ENCODE measurements at regions not wholly inside any gene's neighbourhood (a gene's known extent, or its start where the extent isn't known, plus 50 kb on each side); places are given as distances from the start of the nearest gene placed in this dataset.

DNA sequence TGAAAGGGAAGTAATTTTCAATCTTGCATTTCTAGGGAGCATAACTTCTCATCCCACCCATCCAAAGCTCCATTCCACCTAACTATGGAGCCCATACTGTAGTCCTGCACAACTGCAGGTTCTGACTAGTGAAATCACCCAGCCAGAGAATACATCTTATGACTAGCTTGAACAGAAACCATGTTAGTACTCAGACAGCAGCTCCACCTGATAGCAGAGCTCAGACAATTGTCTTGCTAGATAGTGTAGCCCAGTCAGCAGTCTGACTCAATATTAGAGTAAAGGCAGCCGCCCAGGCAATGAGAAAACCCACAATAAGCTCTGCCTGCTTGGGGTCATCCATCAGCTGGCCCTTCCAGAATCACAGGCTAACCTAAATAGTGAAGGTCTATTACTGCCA, 544.7 kb upstream of the GBE1 start:
- H3K4me3 ChIP-seq (ENCODE audit: low read length): no peak overlapping the region
- H3K27ac ChIP-seq (ENCODE audit: low read length): no peak overlapping the region
- H3K27me3 ChIP-seq (ENCODE audit: insufficient read depth, low read length): no peaks in the 10 kb centered on the region
- H3K36me3 ChIP-seq (ENCODE audit: insufficient read depth, low read depth, low read length): no peaks in the 10 kb centered on the region
- no peaks in the 10 kb centered on the region for H3K4me1 ChIP-seq (ENCODE audit: insufficient read depth, low read length)
- no peaks in the 10 kb centered on the region for H3K9me3 ChIP-seq (ENCODE audit: insufficient read depth, low read depth, low read length)
- H3K9ac ChIP-seq (ENCODE audit: low read depth, low read length): no peak overlapping the region

- Histone ChIP-seq H3K36me3 (ENCODE audit: insufficient read depth, low read depth, low read length) (no peaks in the 10 kb centered on the region), H3K27ac (ENCODE audit: low read length) (no peak overlapping the region), H3K4me1 (ENCODE audit: insufficient read depth, low read length) (no peaks in the 10 kb centered on the region), H3K9ac (ENCODE audit: low read depth, low read length) (no peak overlapping the region), H3K4me3 (ENCODE audit: low read length) (no peak overlapping the region), H3K27me3 (ENCODE audit: insufficient read depth, low read length) (no peaks in the 10 kb centered on the region), H3K9me3 (ENCODE audit: insufficient read depth, low read depth, low read length) (no peaks in the 10 kb centered on the region)
Observed at GRCh38 chr3:82294609-82295008, 533.2 kb upstream of the GBE1 start.

DNA sequence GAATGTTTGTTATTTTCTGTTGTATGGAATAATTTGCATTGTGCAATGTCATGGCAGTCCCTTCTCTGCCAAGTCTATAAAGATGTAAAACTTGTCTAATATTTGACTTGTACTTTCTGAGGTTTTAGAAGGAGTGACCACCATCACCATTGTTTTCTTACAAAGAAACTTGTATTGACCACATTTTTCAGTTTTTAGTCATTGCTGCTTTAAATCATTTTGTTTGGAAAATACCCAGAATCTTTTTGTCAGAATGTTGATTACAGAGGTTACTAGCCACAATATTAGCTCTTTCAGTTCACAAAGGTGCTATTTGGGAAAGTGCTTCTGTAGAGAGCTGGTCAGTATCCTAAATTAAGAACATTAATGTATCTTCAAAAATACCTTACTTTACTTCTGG, 532.4 kb upstream of the GBE1 start:
- Histone ChIP-seq H3K4me1 (ENCODE audit: insufficient read depth, low read length) (no peaks in the 10 kb centered on the region), H3K9ac (ENCODE audit: low read depth, low read length) (no peak overlapping the region), H3K36me3 (ENCODE audit: insufficient read depth, low read depth, low read length) (no peaks in the 10 kb centered on the region), H3K4me3 (ENCODE audit: low read length) (no peak overlapping the region), H3K27me3 (ENCODE audit: insufficient read depth, low read length) (no peaks in the 10 kb centered on the region), H3K27ac (ENCODE audit: low read length) (no peak overlapping the region), H3K9me3 (ENCODE audit: insufficient read depth, low read depth, low read length) (no peaks in the 10 kb centered on the region)

GRCh38 chr3:82293435-82293834, 532.0 kb upstream of the GBE1 start:
- Histone ChIP-seq H3K4me3 (ENCODE audit: low read length) (no peak overlapping the region), H3K27me3 (ENCODE audit: insufficient read depth, low read length) (no peaks in the 10 kb centered on the region), H3K4me1 (ENCODE audit: insufficient read depth, low read length) (no peaks in the 10 kb centered on the region), H3K27ac (ENCODE audit: low read length) (no peak overlapping the region), H3K9me3 (ENCODE audit: insufficient read depth, low read depth, low read length) (no peaks in the 10 kb centered on the region), H3K9ac (ENCODE audit: low read depth, low read length) (no peak overlapping the region), H3K36me3 (ENCODE audit: insufficient read depth, low read depth, low read length) (no peaks in the 10 kb centered on the region)

DNA sequence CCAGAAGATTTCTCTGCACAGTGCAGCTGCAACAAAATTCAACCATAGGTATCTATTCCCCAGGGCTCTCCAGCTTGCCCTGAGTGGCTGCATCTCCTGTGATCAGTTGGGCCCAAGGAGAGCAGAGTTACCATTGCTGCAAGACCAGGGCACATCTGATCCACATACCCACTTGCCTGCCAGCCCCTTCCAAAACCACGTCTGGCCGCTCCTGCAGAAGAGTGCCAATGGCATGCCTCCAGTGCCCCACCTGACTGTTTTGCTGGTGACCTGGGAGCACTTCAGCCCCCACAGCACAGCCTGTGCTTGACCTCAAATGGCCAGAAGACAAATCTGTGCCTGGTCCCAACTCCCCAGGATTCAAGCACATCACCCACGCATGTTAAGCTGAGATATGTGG, 526.1 kb upstream of the GBE1 start:
- no peaks in the 10 kb centered on the region for H3K4me1 ChIP-seq (ENCODE audit: insufficient read depth, low read length)
- H3K9me3 ChIP-seq (ENCODE audit: insufficient read depth, low read depth, low read length): no peaks in the 10 kb centered on the region

GRCh38 chr3:82281205-82281604, 519.8 kb upstream of the GBE1 start:
- Histone ChIP-seq H3K27ac (ENCODE audit: low read length) (no peak overlapping the region), H3K9ac (ENCODE audit: low read depth, low read length) (no peak overlapping the region), H3K4me3 (ENCODE audit: low read length) (no peak overlapping the region), H3K27me3 (ENCODE audit: insufficient read depth, low read length) (no peaks in the 10 kb centered on the region), H3K9me3 (ENCODE audit: insufficient read depth, low read depth, low read length) (no peaks in the 10 kb centered on the region), H3K36me3 (ENCODE audit: insufficient read depth, low read depth, low read length) (no peaks in the 10 kb centered on the region), H3K4me1 (ENCODE audit: insufficient read depth, low read length) (no peaks in the 10 kb centered on the region)

More for the DNA sequence above, 526.1 kb upstream of the GBE1 start:
- H3K27me3 ChIP-seq (ENCODE audit: insufficient read depth, low read length): no peaks in the 10 kb centered on the region
- no peak overlapping the region for H3K27ac ChIP-seq (ENCODE audit: low read length)
- no peak overlapping the region for H3K9ac ChIP-seq (ENCODE audit: low read depth, low read length)
- no peaks in the 10 kb centered on the region for H3K36me3 ChIP-seq (ENCODE audit: insufficient read depth, low read depth, low read length)
- no peak overlapping the region for H3K4me3 ChIP-seq (ENCODE audit: low read length)

- Histone ChIP-seq H3K9me3 (ENCODE audit: insufficient read depth, low read depth, low read length) (no peaks in the 10 kb centered on the region), H3K27me3 (ENCODE audit: insufficient read depth, low read length) (no peaks in the 10 kb centered on the region), H3K36me3 (ENCODE audit: insufficient read depth, low read depth, low read length) (no peaks in the 10 kb centered on the region), H3K4me3 (ENCODE audit: low read length) (no peak overlapping the region), H3K9ac (ENCODE audit: low read depth, low read length) (no peak overlapping the region), H3K27ac (ENCODE audit: low read length) (no peak overlapping the region), H3K4me1 (ENCODE audit: insufficient read depth, low read length) (no peaks in the 10 kb centered on the region)
Observed at GRCh38 chr3:82276992-82277391, 515.5 kb upstream of the GBE1 start.

DNA sequence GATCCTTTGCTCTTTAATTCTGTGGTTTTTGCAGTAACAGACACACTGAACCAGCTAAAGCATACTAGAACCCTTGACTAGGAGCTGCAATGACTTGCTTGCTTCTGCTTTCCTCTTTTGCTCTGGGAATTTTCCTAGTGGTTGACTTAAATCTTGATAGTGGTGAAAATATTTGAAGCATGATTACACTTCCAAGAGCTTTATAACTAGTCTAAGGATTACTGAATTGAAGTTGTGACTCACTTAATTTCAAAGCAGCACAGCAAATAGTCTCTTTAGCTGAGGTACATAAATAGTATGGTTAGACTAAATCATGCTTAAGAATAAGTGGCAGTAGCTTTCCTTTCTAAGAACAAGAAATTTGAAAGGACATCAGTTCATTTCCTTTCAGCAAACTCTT, 513.5 kb upstream of the GBE1 start:
- no peak overlapping the region for H3K27ac ChIP-seq (ENCODE audit: low read length)
- H3K36me3 ChIP-seq (ENCODE audit: insufficient read depth, low read depth, low read length): no peaks in the 10 kb centered on the region
- H3K4me1 ChIP-seq (ENCODE audit: insufficient read depth, low read length): no peaks in the 10 kb centered on the region
- H3K9ac ChIP-seq (ENCODE audit: low read depth, low read length): no peak overlapping the region
- H3K27me3 ChIP-seq (ENCODE audit: insufficient read depth, low read length): no peaks in the 10 kb centered on the region
- no peaks in the 10 kb centered on the region for H3K9me3 ChIP-seq (ENCODE audit: insufficient read depth, low read depth, low read length)
- no peak overlapping the region for H3K4me3 ChIP-seq (ENCODE audit: low read length)

DNA sequence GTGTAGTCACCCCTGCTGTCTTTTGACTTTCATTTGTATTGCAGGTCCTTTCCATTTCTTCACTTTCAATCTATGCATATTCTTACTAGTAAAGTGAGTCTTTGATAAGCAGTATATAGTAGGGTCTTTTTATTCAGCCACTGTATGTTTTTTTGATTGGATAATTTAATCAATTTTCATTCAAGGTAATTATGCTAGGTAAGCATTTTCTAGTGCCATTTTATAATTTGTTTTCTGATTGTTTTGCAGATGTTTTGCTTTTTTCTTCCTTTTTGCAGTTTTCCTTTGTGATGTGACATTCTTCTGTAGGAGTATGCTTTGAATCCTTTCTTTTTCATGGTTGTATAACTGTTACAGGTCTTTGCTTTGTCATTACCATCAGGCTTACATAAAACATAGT, 504.3 kb upstream of the GBE1 start:
- no peaks in the 10 kb centered on the region for H3K27me3 ChIP-seq (ENCODE audit: insufficient read depth, low read length)
- no peak overlapping the region for H3K27ac ChIP-seq (ENCODE audit: low read length)
- peaks cover 14% of the 10 kb centered on the region; the same call in 1 of the 2 replicates for H3K4me1 ChIP-seq (ENCODE audit: insufficient read depth, low read length)
- no peaks in the 10 kb centered on the region for H3K36me3 ChIP-seq (ENCODE audit: insufficient read depth, low read depth, low read length)
- no peak overlapping the region for H3K4me3 ChIP-seq (ENCODE audit: low read length)
- H3K9ac ChIP-seq (ENCODE audit: low read depth, low read length): no peak overlapping the region
- no peaks in the 10 kb centered on the region for H3K9me3 ChIP-seq (ENCODE audit: insufficient read depth, low read depth, low read length)

GRCh38 chr3:82262193-82262592, 500.7 kb upstream of the GBE1 start:
- Histone ChIP-seq H3K4me3 (ENCODE audit: low read length) (no peak overlapping the region), H3K27ac (ENCODE audit: low read length) (no peak overlapping the region), H3K36me3 (ENCODE audit: insufficient read depth, low read depth, low read length) (no peaks in the 10 kb centered on the region), H3K27me3 (ENCODE audit: insufficient read depth, low read length) (no peaks in the 10 kb centered on the region), H3K9me3 (ENCODE audit: insufficient read depth, low read depth, low read length) (no peaks in the 10 kb centered on the region), H3K4me1 (ENCODE audit: insufficient read depth, low read length) (peaks cover 14% of the 10 kb centered on the region; the same call in 1 of the 2 replicates), H3K9ac (ENCODE audit: low read depth, low read length) (no peak overlapping the region; the same call in 1 of the 2 replicates)

DNA sequence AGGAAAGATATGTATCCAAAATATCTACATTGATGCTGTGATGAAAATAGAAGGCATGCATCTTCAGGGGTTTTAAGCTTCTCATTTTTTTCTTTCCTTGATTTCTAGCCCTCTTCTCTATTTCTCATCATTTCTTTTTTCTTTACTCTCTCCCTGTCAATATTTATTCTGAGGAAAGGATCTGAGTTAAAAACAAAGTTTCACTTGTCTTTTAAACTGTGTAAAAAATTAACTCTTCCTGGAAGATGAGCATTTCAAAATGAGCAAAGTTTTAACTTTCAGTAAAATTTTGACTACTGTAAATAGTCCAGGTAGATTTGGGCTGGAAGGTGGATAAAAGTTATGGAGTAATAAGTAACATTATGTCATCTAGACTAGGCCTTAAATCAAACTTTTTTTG, 500.2 kb upstream of the GBE1 start:
- no peak overlapping the region for H3K27ac ChIP-seq (ENCODE audit: low read length)
- no peak overlapping the region for H3K9ac ChIP-seq (ENCODE audit: low read depth, low read length)
- H3K4me3 ChIP-seq (ENCODE audit: low read length): no peak overlapping the region
- peaks cover 14% of the 10 kb centered on the region; the same call in 1 of the 2 replicates for H3K4me1 ChIP-seq (ENCODE audit: insufficient read depth, low read length)
- H3K27me3 ChIP-seq (ENCODE audit: insufficient read depth, low read length): no peaks in the 10 kb centered on the region
- H3K9me3 ChIP-seq (ENCODE audit: insufficient read depth, low read depth, low read length): no peaks in the 10 kb centered on the region
- no peaks in the 10 kb centered on the region for H3K36me3 ChIP-seq (ENCODE audit: insufficient read depth, low read depth, low read length)

DNA sequence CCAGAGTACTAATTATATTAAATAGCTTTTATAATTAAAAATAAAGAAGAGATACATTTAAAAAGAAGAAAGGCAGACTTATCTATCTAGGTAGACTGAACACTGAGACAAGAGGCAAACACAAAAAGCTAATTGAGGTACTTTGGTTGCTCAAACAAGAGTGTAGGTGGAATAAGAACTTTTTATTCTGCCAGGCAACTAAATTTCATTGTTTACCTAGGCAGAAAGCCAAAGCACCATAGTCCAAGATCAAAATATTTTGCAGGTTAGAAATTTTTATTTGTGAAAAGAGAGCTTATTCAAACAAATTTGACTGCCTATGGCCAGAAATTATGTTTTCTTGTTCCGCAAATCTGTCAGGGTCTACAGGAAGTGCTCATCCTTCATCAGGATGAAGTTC, 499.6 kb upstream of the GBE1 start:
- Histone ChIP-seq H3K9ac (ENCODE audit: low read depth, low read length) (no peak overlapping the region), H3K36me3 (ENCODE audit: insufficient read depth, low read depth, low read length) (no peaks in the 10 kb centered on the region), H3K9me3 (ENCODE audit: insufficient read depth, low read depth, low read length) (no peaks in the 10 kb centered on the region), H3K4me1 (ENCODE audit: insufficient read depth, low read length) (peaks cover 12% of the 10 kb centered on the region; the same call in 1 of the 2 replicates), H3K27me3 (ENCODE audit: insufficient read depth, low read length) (no peaks in the 10 kb centered on the region), H3K4me3 (ENCODE audit: low read length) (no peak overlapping the region), H3K27ac (ENCODE audit: low read length) (no peak overlapping the region)

- Histone ChIP-seq H3K27me3 (ENCODE audit: insufficient read depth, low read length) (no peaks in the 10 kb centered on the region), H3K4me1 (ENCODE audit: insufficient read depth, low read length) (peaks cover 4% of the 10 kb centered on the region; the same call in 1 of the 2 replicates), H3K4me3 (ENCODE audit: low read length) (no peak overlapping the region), H3K36me3 (ENCODE audit: insufficient read depth, low read depth, low read length) (no peaks in the 10 kb centered on the region), H3K9ac (ENCODE audit: low read depth, low read length) (no peak overlapping the region), H3K27ac (ENCODE audit: low read length) (no peak overlapping the region), H3K9me3 (ENCODE audit: insufficient read depth, low read depth, low read length) (no peaks in the 10 kb centered on the region)
Observed at GRCh38 chr3:82259994-82260393, 498.5 kb upstream of the GBE1 start.
